H9 (cell line): ENCODE measurements at regions not wholly inside any gene's neighbourhood (a gene's known extent, or its start where the extent isn't known, plus 50 kb on each side); places are given as distances from the start of the nearest gene placed in this dataset.

Experiments
- DNase-seq: peaks from one replicate; pipeline ENCODE4 v3.0.0-alpha.2; 2017
- H2AFZ ChIP-seq: one replicate; pipeline ENCODE4 v1.6.1; 2013; ENCODE audit warnings: mild to moderate bottlenecking, low read length, control low read depth, moderate library complexity
- H2AK5ac ChIP-seq: 2 replicates; pipeline ENCODE4 v1.6.1; 2013; ENCODE audit warnings: low read length, control low read depth, mixed read lengths; ENCODE audit not compliant: insufficient read length
- H2BK120ac ChIP-seq: one replicate; pipeline ENCODE4 v1.6.1; 2013; ENCODE audit warnings: low read depth, mild to moderate bottlenecking, low read length, control low read depth, inconsistent platforms; ENCODE audit not compliant: poor library complexity, severe bottlenecking
- H2BK12ac ChIP-seq: 2 replicates; pipeline ENCODE4 v1.6.1; 2013; ENCODE audit warnings: low read length, control low read depth, mixed read lengths, low read depth; ENCODE audit not compliant: insufficient read length
- H2BK15ac ChIP-seq: 2 replicates; pipeline ENCODE4 v1.6.1; 2013; ENCODE audit warnings: low read depth, low read length, control low read depth
- H2BK20ac ChIP-seq: one replicate; pipeline ENCODE4 v1.6.1; 2013; ENCODE audit warnings: low read depth, mild to moderate bottlenecking, low read length, control low read depth, inconsistent platforms; ENCODE audit not compliant: poor library complexity, severe bottlenecking
- H2BK5ac ChIP-seq: 2 replicates; pipeline ENCODE4 v1.6.1; 2013; ENCODE audit warnings: low read length, control low read depth, mixed read lengths; ENCODE audit not compliant: insufficient read length
- H3K14ac ChIP-seq: 2 replicates; pipeline ENCODE4 v1.6.1; 2013; ENCODE audit warnings: low read length, control low read depth; ENCODE audit not compliant: insufficient read depth
- H3K18ac ChIP-seq: 2 replicates; pipeline ENCODE4 v1.6.1; 2013; ENCODE audit warnings: low read depth, mild to moderate bottlenecking, mixed read lengths, low read length, control low read depth; ENCODE audit not compliant: insufficient read length
- H3K23ac ChIP-seq: 2 replicates; pipeline ENCODE4 v1.6.1; 2013; ENCODE audit warnings: low read length, control low read depth, mixed read lengths, low read depth; ENCODE audit not compliant: insufficient read length
- H3K23me2 ChIP-seq: 2 replicates; pipeline ENCODE4 v1.6.1; 2013; ENCODE audit warnings: low read depth, mild to moderate bottlenecking, mixed read lengths, low read length, control low read depth; ENCODE audit not compliant: insufficient read length, poor library complexity, severe bottlenecking
- H3K27ac ChIP-seq: 2 replicates; pipeline ENCODE4 v1.5.1; 2013; ENCODE audit warnings: low read length, control low read depth, mixed read lengths, low read depth; ENCODE audit not compliant: insufficient read length
- H3K27me3 ChIP-seq: 2 replicates; pipeline ENCODE4 v1.6.1; 2013; ENCODE audit warnings: low read length, control low read depth, inconsistent platforms; ENCODE audit not compliant: insufficient read depth
- H3K4ac ChIP-seq: 2 replicates; pipeline ENCODE4 v1.6.1; 2013; ENCODE audit warnings: low read depth, mild to moderate bottlenecking, control low read depth, inconsistent platforms, low read length, moderate library complexity
- H3K4me1 ChIP-seq: 2 replicates; pipeline ENCODE4 v1.6.1; 2013; ENCODE audit warnings: low read length, control low read depth, inconsistent platforms; ENCODE audit not compliant: insufficient read depth
- H3K4me2 ChIP-seq: 2 replicates; pipeline ENCODE4 v1.6.1; 2013; ENCODE audit warnings: low read length, control low read depth, mixed read lengths; ENCODE audit not compliant: insufficient read length, insufficient read depth
- H3K56ac ChIP-seq: 2 replicates; pipeline ENCODE4 v1.6.1; 2013; ENCODE audit warnings: low read depth, mild to moderate bottlenecking, mixed read lengths, low read length, control low read depth; ENCODE audit not compliant: insufficient read length
- H3K79me1 ChIP-seq: 2 replicates; pipeline ENCODE4 v1.6.1; 2013; ENCODE audit warnings: low read depth, mild to moderate bottlenecking, moderate library complexity, low read length, control low read depth, inconsistent platforms; ENCODE audit not compliant: insufficient read depth, poor library complexity, severe bottlenecking
- H3K79me2 ChIP-seq: 2 replicates; pipeline ENCODE4 v1.6.1; 2013; ENCODE audit warnings: low read length, control low read depth, inconsistent platforms; ENCODE audit not compliant: insufficient read depth
- H3K9ac ChIP-seq: 2 replicates; pipeline ENCODE4 v1.6.1; 2013; ENCODE audit warnings: low read length, control low read depth, mixed read lengths; ENCODE audit not compliant: insufficient read length; ENCODE audit errors: extremely low read depth
- H3K9me3 ChIP-seq: one replicate; pipeline ENCODE4 v1.6.1; 2013; ENCODE audit warnings: low read depth, low read length, inconsistent platforms; ENCODE audit not compliant: control insufficient read depth
- H3T11ph ChIP-seq: one replicate; pipeline ENCODE4 v1.6.1; 2013; ENCODE audit warnings: mild to moderate bottlenecking, low read length, control low read depth, inconsistent platforms
- H4K20me1 ChIP-seq: one replicate; pipeline ENCODE4 v1.6.1; 2013; ENCODE audit not compliant: control insufficient read depth, insufficient read length, insufficient read depth
- H4K5ac ChIP-seq: 2 replicates; pipeline ENCODE4 v1.6.1; 2013; ENCODE audit warnings: low read depth, mild to moderate bottlenecking, mixed read lengths, low read length, control low read depth; ENCODE audit not compliant: insufficient read length
- H4K8ac ChIP-seq: replicated peaks from 2 replicates; pipeline ENCODE4 v1.6.1; 2013; ENCODE audit warnings: low read length, control low read depth, mixed read lengths, low read depth; ENCODE audit not compliant: insufficient read length
- H4K91ac ChIP-seq: 2 replicates; pipeline ENCODE4 v1.6.1; 2013; ENCODE audit warnings: low read depth, mild to moderate bottlenecking, moderate library complexity, mixed read lengths, low read length, control low read depth; ENCODE audit not compliant: insufficient read length
- H3K27ac Mint-ChIP-seq, 3 experiments: 2 replicates in 2 of 3; 3 replicates in 1 of 3; pipeline ENCODE4 v1.8.0; 2020 to 2021; ENCODE audit warnings: mixed read lengths in 3 of 3, mild to moderate bottlenecking in 1 of 3, moderate library complexity in 1 of 3
- H3K27me3 Mint-ChIP-seq: 2 replicates; pipeline ENCODE4 v1.8.0; 2021; ENCODE audit warnings: low read depth, mild to moderate bottlenecking, moderate library complexity, mixed read lengths
- H3K36me3 Mint-ChIP-seq, 3 experiments: 2 replicates in 2 of 3; 3 replicates in 1 of 3; pipeline ENCODE4 v1.8.0; 2020 to 2021; ENCODE audit warnings: low read depth in 3 of 3, mixed read lengths in 3 of 3; ENCODE audit not compliant: insufficient read depth in 1 of 3
- H3K4me1 Mint-ChIP-seq, 2 experiments: 2 replicates each; pipeline ENCODE4 v1.8.0; 2020; ENCODE audit warnings: mixed read lengths in 2 of 2
- H3K4me3 Mint-ChIP-seq, 2 experiments: 2 replicates in 1 of 2; 3 replicates in 1 of 2; pipeline ENCODE4 v1.8.0; 2020 to 2021; ENCODE audit warnings: mild to moderate bottlenecking in 2 of 2, mixed read lengths in 2 of 2, moderate library complexity in 1 of 2
- H3K9me3 Mint-ChIP-seq, 2 experiments: 2 replicates in 1 of 2; 3 replicates in 1 of 2; pipeline ENCODE4 v1.8.0; 2020; ENCODE audit warnings: mild to moderate bottlenecking in 2 of 2, mixed read lengths in 2 of 2, moderate library complexity in 1 of 2
- WGBS: extraction: QIAGEN DNeasy Blood & Tissue Kit; methylation state at CpG from one replicate; pipeline ENCODE4 v1.1.7; 2013; ENCODE audit warnings: missing lambda C conversion rate, low lambda C conversion rate, mixed read lengths; ENCODE audit not compliant: insufficient read length; ENCODE audit errors: extremely low coverage; 5-methylcytosine and 5-hydroxymethylcytosine counted together
- TF ChIP-seq, protein P1 (sequence below): fragments of 200-600 bp; sonication (generic); conservative IDR thresholded peaks from 3 replicates; pipeline ENCODE4 v1.8.0; 2021; ENCODE audit warnings: antibody characterized with exemption, mild to moderate bottlenecking

DNA sequence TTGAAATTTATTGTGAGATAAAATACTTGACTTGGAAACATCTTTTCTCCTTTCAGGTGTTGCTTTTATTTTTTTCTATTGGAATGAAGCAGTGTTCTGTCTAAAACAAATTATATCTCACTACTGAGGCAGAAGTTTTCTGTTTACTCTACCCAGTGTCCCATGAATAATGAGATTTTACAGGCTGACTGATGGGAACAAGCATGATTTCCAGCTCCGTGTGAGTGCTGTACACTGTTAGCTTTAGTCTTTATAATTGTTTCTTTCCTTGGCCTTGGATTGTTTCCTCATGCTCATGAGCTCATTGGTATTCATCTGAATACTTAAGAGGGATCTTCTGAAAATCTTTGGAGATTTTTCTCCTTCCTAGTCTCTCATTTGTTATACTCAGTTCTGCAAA, 2049.5 kb upstream of the PRR20A start:
- no peaks in the 10 kb centered on the region for H3K27me3 Mint-ChIP-seq
- Histone ChIP-seq H2BK12ac (no peak overlapping the region), H3K4ac (no peak overlapping the region), H2BK120ac (no peak overlapping the region), H3K79me1 (no peaks in the 10 kb centered on the region), H3K79me2 (no peaks in the 10 kb centered on the region), H3K14ac (no peak overlapping the region), H2AK5ac (no peak overlapping the region), H2AFZ (no peak overlapping the region), H3K4me2 (no peak overlapping the region), H2BK5ac (no peak overlapping the region), H4K20me1 (no peaks in the 10 kb centered on the region), H3K9ac (no peak overlapping the region), H4K8ac (no peak overlapping the region), H3K23ac (no peak overlapping the region), H4K91ac (no peak overlapping the region), H3K56ac (no peak overlapping the region), H3K23me2 (no peaks in the 10 kb centered on the region), H3K27me3 (no peaks in the 10 kb centered on the region), H3K4me1 (no peaks in the 10 kb centered on the region; the same call in 1 of the 2 replicates), H3T11ph (no peak overlapping the region), H2BK15ac (no peak overlapping the region), H3K18ac (no peak overlapping the region), H4K5ac (no peak overlapping the region), H2BK20ac (no peak overlapping the region), H3K9me3 (no peaks in the 10 kb centered on the region), H3K27ac (no peak overlapping the region)
- no peak overlapping the region for H3K4me3 Mint-ChIP-seq
- H3K27ac Mint-ChIP-seq, result no peak overlapping the region; a peak in 1 of 7 replicates
- no peak for DNase-seq
- peaks cover 6 to 14% (median 10%) of the 10 kb centered on the region in 3 experiments for H3K36me3 Mint-ChIP-seq
- TF ChIP-seq, protein P1, sequence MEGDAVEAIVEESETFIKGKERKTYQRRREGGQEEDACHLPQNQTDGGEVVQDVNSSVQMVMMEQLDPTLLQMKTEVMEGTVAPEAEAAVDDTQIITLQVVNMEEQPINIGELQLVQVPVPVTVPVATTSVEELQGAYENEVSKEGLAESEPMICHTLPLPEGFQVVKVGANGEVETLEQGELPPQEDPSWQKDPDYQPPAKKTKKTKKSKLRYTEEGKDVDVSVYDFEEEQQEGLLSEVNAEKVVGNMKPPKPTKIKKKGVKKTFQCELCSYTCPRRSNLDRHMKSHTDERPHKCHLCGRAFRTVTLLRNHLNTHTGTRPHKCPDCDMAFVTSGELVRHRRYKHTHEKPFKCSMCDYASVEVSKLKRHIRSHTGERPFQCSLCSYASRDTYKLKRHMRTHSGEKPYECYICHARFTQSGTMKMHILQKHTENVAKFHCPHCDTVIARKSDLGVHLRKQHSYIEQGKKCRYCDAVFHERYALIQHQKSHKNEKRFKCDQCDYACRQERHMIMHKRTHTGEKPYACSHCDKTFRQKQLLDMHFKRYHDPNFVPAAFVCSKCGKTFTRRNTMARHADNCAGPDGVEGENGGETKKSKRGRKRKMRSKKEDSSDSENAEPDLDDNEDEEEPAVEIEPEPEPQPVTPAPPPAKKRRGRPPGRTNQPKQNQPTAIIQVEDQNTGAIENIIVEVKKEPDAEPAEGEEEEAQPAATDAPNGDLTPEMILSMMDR, result no peak
- H3K9me3 Mint-ChIP-seq, result no peaks in the 10 kb centered on the region
- peaks cover 30 to 32% of the 10 kb centered on the region in 2 experiments for H3K4me1 Mint-ChIP-seq
- no CpG with 5 or more reads among the region's 1 CpG for WGBS
